HCT116 (cell line): ENCODE measurements at regions not wholly inside any gene's neighbourhood (a gene's known extent, or its start where the extent isn't known, plus 50 kb on each side); places are given as distances from the start of the nearest gene placed in this dataset.

Experiments
- ATAC-seq: fragments of 200-7000 bp; cut with Tn5 transposase; 2 replicates; pipeline ENCODE4 v1.9.1; 2020; ENCODE audit warnings: mild to moderate bottlenecking, moderate library complexity
- BruUV-seq: library from RNA; stranded (reverse); fragments of 400-500 nt; replicated peaks from 2 replicates; lab custom pipeline; 2021; lab: Mats Ljungman, UMichigan
- CTCF ChIA-PET: fragments of 300-600 bp; sonication (Branson Sonifier 250); formaldehyde crosslinking; loops from one replicate; lab custom pipeline; 2021; ENCODE audit warnings: antibody characterized with exemption; lab: Charles Lee
- POLR2A ChIA-PET: fragments of 300-600, 350-600 bp; sonication (Branson Sonifier 250); formaldehyde crosslinking; loops from one replicate; lab custom pipeline; 2021; ENCODE audit warnings: antibody characterized with exemption; lab: Charles Lee
- RAD21 ChIA-PET, 2 experiments: fragments of 300-600 bp; sonication (Branson Sonifier 250); formaldehyde crosslinking; loops; one replicate each; lab custom pipeline; 2023; ENCODE audit warnings: low total read pairs in 2 of 2; ENCODE audit not compliant: uncharacterized antibody in 2 of 2, unreplicated experiment in 2 of 2, low non-redundant PET in 1 of 2; lab: Charles Lee
- DNase-seq: peaks from one replicate; pipeline ENCODE4 v3.0.0-alpha.2; 2010; ENCODE audit warnings: low read depth, low spot score
- H2AFZ ChIP-seq: fragments of 200-600 bp; shearing (Covaris generic), sonication (generic); 2 replicates; pipeline ENCODE4 v1.6.1; 2017; ENCODE audit warnings: low read depth, mixed run types, mixed read lengths, antibody characterized with exemption, low read length; ENCODE audit not compliant: poor library complexity, severe bottlenecking
- H3K27ac ChIP-seq: 2 replicates; pipeline ENCODE4 v1.5.1; 2012; ENCODE audit warnings: low read depth, low read length
- H3K27me3 ChIP-seq: fragments of 200-600 bp; sonication (generic); 2 replicates; pipeline ENCODE4 v1.6.1; 2016; ENCODE audit warnings: mixed run types, low read length, mixed read lengths; ENCODE audit not compliant: insufficient read depth
- H3K36me3 ChIP-seq, 2 experiments: fragments of 200-500 bp in 1 of 2; fragments of 200-600 bp in 1 of 2; sonication (Bioruptor generic) in 1 of 2; sonication (generic) in 1 of 2; 2 replicates each; pipeline versions ENCODE4 v1.5.1 to v1.6.1; 2014 to 2016; ENCODE audit warnings: low read length in 2 of 2, inconsistent platforms in 1 of 2, mixed read lengths in 1 of 2, mixed run types in 1 of 2; ENCODE audit not compliant: insufficient read depth in 2 of 2, control insufficient read depth in 1 of 2
- H3K4me1 ChIP-seq, 2 experiments: fragments of 200-600 bp in 1 of 2; sonication (generic) in 1 of 2; 2 replicates each; pipeline versions ENCODE4 v1.5.1 to v1.6.1; 2012 to 2017; ENCODE audit warnings: low read length in 2 of 2, inconsistent platforms in 1 of 2, mild to moderate bottlenecking in 1 of 2, mixed read lengths in 1 of 2, mixed run types in 1 of 2, moderate library complexity in 1 of 2; ENCODE audit not compliant: insufficient read depth in 2 of 2, control insufficient read depth in 1 of 2
- H3K4me2 ChIP-seq: fragments of 200-600 bp; sonication (generic); 2 replicates; pipeline ENCODE4 v1.6.1; 2017; ENCODE audit warnings: mixed run types, low read length, mixed read lengths
- H3K4me3 ChIP-seq, 2 experiments: fragments of 200-600 bp in 1 of 2; sonication (generic) in 1 of 2; replicated peaks in 1 of 2; 2 replicates each; pipeline ENCODE4 v1.5.1; 2011 to 2016; ENCODE audit warnings: low read length in 2 of 2, control low read depth in 1 of 2, low read depth in 1 of 2, mild to moderate bottlenecking in 1 of 2, mixed read lengths in 1 of 2, mixed run types in 1 of 2
- H3K79me2 ChIP-seq: fragments of 200-600 bp; sonication (generic); 2 replicates; pipeline ENCODE4 v1.6.1; 2017; ENCODE audit warnings: mild to moderate bottlenecking, mixed run types, low read length, moderate library complexity, mixed read lengths; ENCODE audit not compliant: insufficient read depth
- H3K9ac ChIP-seq: fragments of 200-600 bp; sonication (generic); 2 replicates; pipeline ENCODE4 v1.6.1; 2016; ENCODE audit warnings: low read length, mixed read lengths
- H3K9me2 ChIP-seq: fragments of 200-600 bp; sonication (generic), shearing (Covaris generic); 2 replicates; pipeline ENCODE4 v1.6.1; 2017; ENCODE audit warnings: mixed run types, mild to moderate bottlenecking, moderate library complexity; ENCODE audit not compliant: insufficient read depth
- H3K9me3 ChIP-seq, 2 experiments: fragments of 200-500 bp in 1 of 2; fragments of 200-600 bp in 1 of 2; sonication (Bioruptor generic) in 1 of 2; sonication (generic) in 1 of 2; 2 replicates each; pipeline ENCODE4 v1.6.1; 2014 to 2017; ENCODE audit warnings: low read length in 2 of 2, mixed read lengths in 2 of 2, inconsistent platforms in 1 of 2, low read depth in 1 of 2, mild to moderate bottlenecking in 1 of 2, mixed run types in 1 of 2, moderate library complexity in 1 of 2; ENCODE audit not compliant: control insufficient read depth in 1 of 2, insufficient read depth in 1 of 2
- H4K20me1 ChIP-seq: fragments of 200-600 bp; sonication (generic), shearing (Covaris generic); 2 replicates; pipeline ENCODE4 v1.6.1; 2017; ENCODE audit warnings: mixed run types, mild to moderate bottlenecking, moderate library complexity; ENCODE audit not compliant: insufficient read depth
- CBX3 ChIP-seq: IDR thresholded peaks from 2 replicates; pipeline ENCODE4 v1.6.1; 2012; ENCODE audit warnings: low read depth
- CEBPB ChIP-seq: IDR thresholded peaks from 2 replicates; pipeline ENCODE4 v1.6.1; 2012; ENCODE audit warnings: low read depth
- EZH2phosphoT487 ChIP-seq: fragments of 200-600 bp; IDR thresholded peaks from 2 replicates; pipeline ENCODE4 v1.6.1; 2018; ENCODE audit warnings: antibody characterized with exemption, borderline replicate concordance
- FOSL1 ChIP-seq: IDR thresholded peaks from 2 replicates; pipeline ENCODE4 v1.6.1; 2012; ENCODE audit warnings: low read depth
- POLR2AphosphoS5 ChIP-seq: IDR thresholded peaks from 2 replicates; pipeline ENCODE4 v1.6.1; 2011; ENCODE audit warnings: mild to moderate bottlenecking, low read depth, low read length, moderate library complexity
- RAD21 ChIP-seq: IDR thresholded peaks from 2 replicates; pipeline ENCODE4 v1.6.1; 2012; ENCODE audit warnings: low read depth, mild to moderate bottlenecking
- SP1 ChIP-seq: IDR thresholded peaks from 2 replicates; pipeline ENCODE4 v1.6.1; 2012; ENCODE audit warnings: low read depth
- SRF ChIP-seq: IDR thresholded peaks from 2 replicates; pipeline ENCODE4 v1.6.1; 2012; ENCODE audit warnings: low read depth
- intact Hi-C: fragments of 100-400 bp; cut with micrococcal nuclease; formaldehyde crosslinking; loops from 2 replicates; pipeline ENCODE4 v1.10.0; 2022
- TF ChIP-seq, protein P1 (sequence below): IDR thresholded peaks from 2 replicates; pipeline ENCODE4 v1.6.1; 2012; ENCODE audit warnings: low read depth
- TF ChIP-seq, protein P2 (sequence below): IDR thresholded peaks from 2 replicates; pipeline ENCODE4 v1.6.1; 2012
- TF ChIP-seq, protein P3 (sequence below): IDR thresholded peaks from 2 replicates; pipeline ENCODE4 v1.6.1; 2011; ENCODE audit warnings: mild to moderate bottlenecking, low read length, moderate library complexity; ENCODE audit not compliant: insufficient replicate concordance; ENCODE audit errors: extremely low read depth

DNA sequence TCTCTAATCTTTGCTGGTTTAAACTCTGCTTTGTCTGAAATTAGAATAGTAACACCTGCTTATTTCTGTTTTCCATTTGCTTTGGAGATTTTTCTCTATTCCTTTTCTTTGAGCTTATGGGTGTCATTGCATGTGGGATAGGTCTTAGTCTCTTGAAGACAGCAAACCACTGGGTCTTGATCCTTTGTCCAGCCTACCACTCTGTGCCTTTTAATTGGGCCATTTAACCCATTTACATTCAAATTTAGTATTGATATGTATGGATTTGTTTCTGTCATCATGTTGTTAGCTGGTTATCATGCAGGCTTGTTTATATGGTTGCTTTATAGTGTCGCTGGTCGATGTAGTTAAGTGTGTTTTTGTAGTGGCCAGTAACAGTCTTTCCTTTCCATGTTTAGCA lies 914.7 kb downstream of the MAT2B start:
- no peak for DNase-seq
- H3K79me2 ChIP-seq, result no peaks in the 10 kb centered on the region
- H3K9ac ChIP-seq, result no peak overlapping the region
- ChIA-PET RAD21 (no interaction called here), POLR2A (no interaction called here), CTCF (no interaction called here)
- H2AFZ ChIP-seq, result no peak overlapping the region
- H3K9me3 ChIP-seq, result peaks cover 3 to 21% of the 10 kb centered on the region in 2 experiments; a peak in 2 of 4 replicates
- no peaks in the 10 kb centered on the region for H3K9me2 ChIP-seq
- no peak overlapping the region for H3K4me2 ChIP-seq
- H3K36me3 ChIP-seq, result no peaks in the 10 kb centered on the region
- H4K20me1 ChIP-seq, result no peaks in the 10 kb centered on the region; the same call in 1 of the 2 replicates
- no peak overlapping the region for H3K27ac ChIP-seq
- TF ChIP-seq, protein P1, sequence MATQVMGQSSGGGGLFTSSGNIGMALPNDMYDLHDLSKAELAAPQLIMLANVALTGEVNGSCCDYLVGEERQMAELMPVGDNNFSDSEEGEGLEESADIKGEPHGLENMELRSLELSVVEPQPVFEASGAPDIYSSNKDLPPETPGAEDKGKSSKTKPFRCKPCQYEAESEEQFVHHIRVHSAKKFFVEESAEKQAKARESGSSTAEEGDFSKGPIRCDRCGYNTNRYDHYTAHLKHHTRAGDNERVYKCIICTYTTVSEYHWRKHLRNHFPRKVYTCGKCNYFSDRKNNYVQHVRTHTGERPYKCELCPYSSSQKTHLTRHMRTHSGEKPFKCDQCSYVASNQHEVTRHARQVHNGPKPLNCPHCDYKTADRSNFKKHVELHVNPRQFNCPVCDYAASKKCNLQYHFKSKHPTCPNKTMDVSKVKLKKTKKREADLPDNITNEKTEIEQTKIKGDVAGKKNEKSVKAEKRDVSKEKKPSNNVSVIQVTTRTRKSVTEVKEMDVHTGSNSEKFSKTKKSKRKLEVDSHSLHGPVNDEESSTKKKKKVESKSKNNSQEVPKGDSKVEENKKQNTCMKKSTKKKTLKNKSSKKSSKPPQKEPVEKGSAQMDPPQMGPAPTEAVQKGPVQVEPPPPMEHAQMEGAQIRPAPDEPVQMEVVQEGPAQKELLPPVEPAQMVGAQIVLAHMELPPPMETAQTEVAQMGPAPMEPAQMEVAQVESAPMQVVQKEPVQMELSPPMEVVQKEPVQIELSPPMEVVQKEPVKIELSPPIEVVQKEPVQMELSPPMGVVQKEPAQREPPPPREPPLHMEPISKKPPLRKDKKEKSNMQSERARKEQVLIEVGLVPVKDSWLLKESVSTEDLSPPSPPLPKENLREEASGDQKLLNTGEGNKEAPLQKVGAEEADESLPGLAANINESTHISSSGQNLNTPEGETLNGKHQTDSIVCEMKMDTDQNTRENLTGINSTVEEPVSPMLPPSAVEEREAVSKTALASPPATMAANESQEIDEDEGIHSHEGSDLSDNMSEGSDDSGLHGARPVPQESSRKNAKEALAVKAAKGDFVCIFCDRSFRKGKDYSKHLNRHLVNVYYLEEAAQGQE, result no peak
- TF ChIP-seq CEBPB (no peak), RAD21 (no peak), FOSL1 (no peak), EZH2phosphoT487 (no peak), CBX3 (no peak), SRF (no peak), POLR2AphosphoS5 (no peak), SP1 (no peak)
- TF ChIP-seq, protein P2, sequence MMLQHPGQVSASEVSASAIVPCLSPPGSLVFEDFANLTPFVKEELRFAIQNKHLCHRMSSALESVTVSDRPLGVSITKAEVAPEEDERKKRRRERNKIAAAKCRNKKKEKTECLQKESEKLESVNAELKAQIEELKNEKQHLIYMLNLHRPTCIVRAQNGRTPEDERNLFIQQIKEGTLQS, result no peak
- TF ChIP-seq, protein P3, sequence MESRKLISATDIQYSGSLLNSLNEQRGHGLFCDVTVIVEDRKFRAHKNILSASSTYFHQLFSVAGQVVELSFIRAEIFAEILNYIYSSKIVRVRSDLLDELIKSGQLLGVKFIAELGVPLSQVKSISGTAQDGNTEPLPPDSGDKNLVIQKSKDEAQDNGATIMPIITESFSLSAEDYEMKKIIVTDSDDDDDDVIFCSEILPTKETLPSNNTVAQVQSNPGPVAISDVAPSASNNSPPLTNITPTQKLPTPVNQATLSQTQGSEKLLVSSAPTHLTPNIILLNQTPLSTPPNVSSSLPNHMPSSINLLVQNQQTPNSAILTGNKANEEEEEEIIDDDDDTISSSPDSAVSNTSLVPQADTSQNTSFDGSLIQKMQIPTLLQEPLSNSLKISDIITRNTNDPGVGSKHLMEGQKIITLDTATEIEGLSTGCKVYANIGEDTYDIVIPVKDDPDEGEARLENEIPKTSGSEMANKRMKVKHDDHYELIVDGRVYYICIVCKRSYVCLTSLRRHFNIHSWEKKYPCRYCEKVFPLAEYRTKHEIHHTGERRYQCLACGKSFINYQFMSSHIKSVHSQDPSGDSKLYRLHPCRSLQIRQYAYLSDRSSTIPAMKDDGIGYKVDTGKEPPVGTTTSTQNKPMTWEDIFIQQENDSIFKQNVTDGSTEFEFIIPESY, result no peak
- no TSS peak for BruUV-seq
- no peaks in the 10 kb centered on the region for H3K27me3 ChIP-seq
- ATAC-seq, result no peak
- no peak overlapping the region for H3K4me3 ChIP-seq
- H3K4me1 ChIP-seq, result no peaks in the 10 kb centered on the region
- intact Hi-C loops, result no loop called here
